Breast epithelium (tissue), 4 donors: ENCODE measurements at regions not wholly inside any gene's neighbourhood (a gene's known extent, or its start where the extent isn't known, plus 50 kb on each side); places are given as distances from the start of the nearest gene placed in this dataset.

ENCODE experiments used
- DNase-seq, 2 donors: peaks; one replicate each; pipeline ENCODE4 v3.0.0-alpha.2; 2019; ENCODE audit warnings: low spot score in 2 of 2
- H3K27ac ChIP-seq, 2 donors: fragments of 200-600 bp; sonication (generic) in 1 of 2; one replicate each; pipeline ENCODE4 v1.5.1; 2016 to 2019; ENCODE audit warnings: mild to moderate bottlenecking in 1 of 2
- H3K27me3 ChIP-seq, 2 donors: fragments of 200-600 bp; sonication (generic) in 1 of 2; one replicate each; pipeline versions ENCODE4 v1.5.1 to v1.6.0; 2017 to 2019; ENCODE audit warnings: control low read depth in 1 of 2, mild to moderate bottlenecking in 1 of 2
- H3K36me3 ChIP-seq: fragments of 200-600 bp; one replicate; pipeline ENCODE4 v1.5.1; 2019
- H3K4me1 ChIP-seq, 2 donors: fragments of 200-600 bp; sonication (generic); one replicate each; pipeline ENCODE4 v1.5.1; 2016 to 2019; ENCODE audit warnings: control low read depth in 1 of 2
- H3K4me3 ChIP-seq, 3 donors: fragments of 200-600 bp; sonication (generic); 1 replicate in 2 of 3; 2 replicates in 1 of 3; pipeline ENCODE4 v1.5.1; 2016 to 2019; ENCODE audit warnings: mild to moderate bottlenecking in 3 of 3, moderate library complexity in 2 of 3
- H3K9me3 ChIP-seq, 2 donors: fragments of 200-600 bp; sonication (generic) in 1 of 2; one replicate each; pipeline ENCODE4 v1.5.1; 2016 to 2019; ENCODE audit warnings: control low read depth in 1 of 2
- POLR2A ChIP-seq: fragments of 450-650 bp; IDR thresholded peaks from one replicate; pipeline ENCODE4 v1.6.1; 2016; ENCODE audit warnings: antibody characterized with exemption, mild to moderate bottlenecking, moderate library complexity
- POLR2AphosphoS5 ChIP-seq, 3 donors: sonication (generic); formaldehyde crosslinking; IDR thresholded peaks; one replicate each; pipeline ENCODE4 v1.6.1; 2017; ENCODE audit warnings: antibody characterized with exemption in 3 of 3
- intact Hi-C: fragments of 100-400 bp; cut with DNase I; formaldehyde crosslinking; loops from one replicate; pipeline ENCODE4 v1.15.1; 2023; ENCODE audit warnings: low total_unique reads
- TF ChIP-seq, protein P1 (sequence below), 3 donors: fragments of 450-650 bp; IDR thresholded peaks; one replicate each; pipeline ENCODE4 v1.5.1; 2016 to 2017; ENCODE audit warnings: antibody characterized with exemption in 3 of 3, mild to moderate bottlenecking in 3 of 3, moderate library complexity in 3 of 3

DNA sequence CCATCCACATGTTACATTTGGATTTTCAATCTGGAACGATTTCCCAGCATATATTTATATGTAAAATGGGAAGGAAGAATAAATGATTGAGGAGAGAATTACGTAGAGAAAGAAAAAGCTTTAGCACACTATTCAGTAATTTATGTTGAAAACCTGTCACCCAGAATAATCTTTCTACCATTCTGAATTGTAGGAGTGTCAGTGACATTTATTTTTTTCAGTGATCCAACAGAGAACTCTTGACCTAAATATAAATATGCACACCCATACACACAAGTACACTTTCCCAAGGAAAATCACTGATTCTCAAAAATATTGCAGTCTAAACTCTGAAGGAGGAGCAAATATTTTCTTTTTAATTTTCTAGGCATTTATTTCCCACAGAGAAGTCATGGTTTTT lies 140.2 kb upstream of the LRP1B start:
- TF ChIP-seq POLR2A (no peak), POLR2AphosphoS5 (IDR thresholded peaks at IDR 0.05) (no peak)
- TF ChIP-seq, protein P1, sequence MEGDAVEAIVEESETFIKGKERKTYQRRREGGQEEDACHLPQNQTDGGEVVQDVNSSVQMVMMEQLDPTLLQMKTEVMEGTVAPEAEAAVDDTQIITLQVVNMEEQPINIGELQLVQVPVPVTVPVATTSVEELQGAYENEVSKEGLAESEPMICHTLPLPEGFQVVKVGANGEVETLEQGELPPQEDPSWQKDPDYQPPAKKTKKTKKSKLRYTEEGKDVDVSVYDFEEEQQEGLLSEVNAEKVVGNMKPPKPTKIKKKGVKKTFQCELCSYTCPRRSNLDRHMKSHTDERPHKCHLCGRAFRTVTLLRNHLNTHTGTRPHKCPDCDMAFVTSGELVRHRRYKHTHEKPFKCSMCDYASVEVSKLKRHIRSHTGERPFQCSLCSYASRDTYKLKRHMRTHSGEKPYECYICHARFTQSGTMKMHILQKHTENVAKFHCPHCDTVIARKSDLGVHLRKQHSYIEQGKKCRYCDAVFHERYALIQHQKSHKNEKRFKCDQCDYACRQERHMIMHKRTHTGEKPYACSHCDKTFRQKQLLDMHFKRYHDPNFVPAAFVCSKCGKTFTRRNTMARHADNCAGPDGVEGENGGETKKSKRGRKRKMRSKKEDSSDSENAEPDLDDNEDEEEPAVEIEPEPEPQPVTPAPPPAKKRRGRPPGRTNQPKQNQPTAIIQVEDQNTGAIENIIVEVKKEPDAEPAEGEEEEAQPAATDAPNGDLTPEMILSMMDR (IDR thresholded peaks at IDR 0.05): no peak

DNA sequence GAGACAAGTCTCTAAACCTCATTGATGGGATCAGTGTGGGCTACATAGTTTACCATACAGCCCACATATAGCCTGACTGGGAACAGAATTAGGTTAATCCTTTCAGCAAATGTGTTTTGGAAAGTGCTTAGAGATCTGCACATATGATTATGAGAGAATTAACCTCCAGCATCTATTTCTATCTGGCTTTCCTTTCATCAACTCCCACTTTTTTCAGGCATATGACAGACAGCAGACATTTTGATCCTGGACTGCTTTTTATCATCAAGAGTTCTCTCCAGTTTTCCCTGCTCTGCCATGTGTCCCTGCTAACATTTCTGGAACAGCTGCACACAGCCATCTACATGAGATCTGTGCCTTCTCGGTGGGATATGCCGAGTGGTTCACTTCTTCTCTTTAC lies 139.5 kb upstream of the LRP1B start:
- Histone ChIP-seq H3K9me3 (no peaks in the 10 kb centered on the region), H3K27ac (no peak overlapping the region), H3K4me1 (no peaks in the 10 kb centered on the region), H3K27me3 (no peaks in the 10 kb centered on the region), H3K36me3 (no peaks in the 10 kb centered on the region), H3K4me3 (no peak overlapping the region)
- DNase-seq: no peak
- TF ChIP-seq POLR2A: no peak
- TF ChIP-seq, protein P1 (IDR thresholded peaks at IDR 0.05): no peak
- TF ChIP-seq POLR2AphosphoS5 (IDR thresholded peaks at IDR 0.05): no peak
- intact Hi-C loops: no loop called here

More for the DNA sequence above, 140.2 kb upstream of the LRP1B start:
- Histone ChIP-seq H3K27me3 (no peaks in the 10 kb centered on the region), H3K4me3 (no peak overlapping the region), H3K9me3 (no peaks in the 10 kb centered on the region), H3K27ac (no peak overlapping the region), H3K4me1 (no peaks in the 10 kb centered on the region), H3K36me3 (no peaks in the 10 kb centered on the region)
- intact Hi-C loops: no loop called here
- no peak for DNase-seq

DNA sequence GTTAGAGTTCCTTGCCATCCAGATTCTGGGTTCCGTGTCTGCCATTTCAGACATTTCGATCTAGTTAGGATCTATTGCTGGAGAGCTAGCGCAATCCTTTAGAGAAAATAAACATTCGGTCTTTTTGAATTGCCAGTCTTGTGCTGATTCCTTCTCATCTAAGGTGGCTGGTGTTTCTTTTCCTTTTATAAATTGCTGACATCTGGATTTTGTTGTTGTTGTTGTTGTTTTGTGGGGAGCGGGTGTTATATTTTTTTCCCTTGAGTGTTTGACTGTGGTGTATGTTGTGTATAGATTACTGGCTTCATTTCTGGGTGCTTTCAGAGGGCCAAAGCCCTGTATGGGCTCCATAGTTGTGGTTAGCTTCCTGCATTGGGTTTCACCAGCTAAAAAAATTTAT lies 128.5 kb upstream of the LRP1B start:
- no peak for TF ChIP-seq POLR2A
- TF ChIP-seq, protein P1 (IDR thresholded peaks at IDR 0.05): no peak
- no peak for TF ChIP-seq POLR2AphosphoS5 (IDR thresholded peaks at IDR 0.05)
- Histone ChIP-seq H3K27me3 (no peaks in the 10 kb centered on the region), H3K27ac (no peak overlapping the region), H3K36me3 (no peaks in the 10 kb centered on the region), H3K4me3 (no peak overlapping the region), H3K9me3 (peaks cover 4 to 15% of the 10 kb centered on the region in 2 donors), H3K4me1 (no peaks in the 10 kb centered on the region)
- intact Hi-C loops: no loop called here
- DNase-seq: no peak

DNA sequence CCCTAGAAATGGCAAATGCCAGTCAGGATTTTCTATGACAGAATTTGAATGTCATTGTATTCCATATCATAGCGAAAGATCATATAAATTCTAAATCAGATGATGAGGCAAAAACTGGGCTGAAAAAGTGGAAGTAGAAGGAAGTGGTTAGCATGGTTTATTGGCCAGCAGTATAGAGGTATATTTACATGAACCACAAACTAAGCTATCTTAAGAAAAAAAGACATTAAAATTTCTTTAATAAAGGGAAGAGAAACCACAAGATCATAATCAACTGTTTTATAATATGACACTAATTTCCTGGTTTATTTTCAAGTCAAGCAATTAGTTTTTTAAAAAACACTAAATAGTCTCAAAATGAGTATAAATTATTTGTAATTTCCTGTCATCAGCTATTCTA lies 123.2 kb upstream of the LRP1B start:
- Histone ChIP-seq H3K36me3 (no peaks in the 10 kb centered on the region), H3K9me3 (peaks cover 0 to 10% of the 10 kb centered on the region in 2 donors), H3K27ac (no peak overlapping the region), H3K27me3 (no peaks in the 10 kb centered on the region), H3K4me3 (no peak overlapping the region), H3K4me1 (no peaks in the 10 kb centered on the region)
- intact Hi-C loops: no loop called here
- no peak for TF ChIP-seq POLR2A
- TF ChIP-seq, protein P1 (IDR thresholded peaks at IDR 0.05): no peak
- no peak for TF ChIP-seq POLR2AphosphoS5 (IDR thresholded peaks at IDR 0.05)
- no peak for DNase-seq

DNA sequence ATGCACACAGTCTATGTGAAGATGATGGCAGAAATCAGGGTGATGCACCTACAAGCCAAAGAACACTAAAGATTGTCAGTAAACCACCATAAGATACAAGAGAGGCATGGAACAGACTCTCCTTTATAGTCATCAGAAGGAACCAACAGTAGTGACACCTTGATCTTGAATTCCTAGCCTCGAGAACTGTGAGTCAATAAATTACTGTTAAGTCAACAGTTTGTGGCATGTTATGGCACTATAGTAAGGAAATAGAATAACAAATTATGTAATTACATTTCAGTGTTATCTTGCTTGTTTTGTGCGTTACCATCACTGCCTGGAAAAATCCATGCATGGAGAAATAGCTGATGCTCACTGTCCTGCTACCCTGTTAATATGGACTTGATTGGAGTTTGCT lies 110.2 kb upstream of the LRP1B start:
- Histone ChIP-seq H3K9me3 (no peaks in the 10 kb centered on the region), H3K4me1 (no peaks in the 10 kb centered on the region), H3K4me3 (no peak overlapping the region), H3K27ac (no peak overlapping the region), H3K27me3 (no peaks in the 10 kb centered on the region), H3K36me3 (no peaks in the 10 kb centered on the region)
- TF ChIP-seq POLR2AphosphoS5 (IDR thresholded peaks at IDR 0.05): no peak
- TF ChIP-seq POLR2A: no peak
- TF ChIP-seq, protein P1 (IDR thresholded peaks at IDR 0.05): no peak
- DNase-seq: no peak
- intact Hi-C loops: no loop called here
